H9 (cell line): ENCODE measurements at regions not wholly inside any gene's neighbourhood (a gene's known extent, or its start where the extent isn't known, plus 50 kb on each side); places are given as distances from the start of the nearest gene placed in this dataset.

Source experiments
- DNase-seq: peaks from one replicate; pipeline ENCODE4 v3.0.0-alpha.2; 2017
- H2AFZ ChIP-seq: one replicate; pipeline ENCODE4 v1.6.1; 2013; ENCODE audit warnings: mild to moderate bottlenecking, low read length, control low read depth, moderate library complexity
- H2AK5ac ChIP-seq: 2 replicates; pipeline ENCODE4 v1.6.1; 2013; ENCODE audit warnings: low read length, control low read depth, mixed read lengths; ENCODE audit not compliant: insufficient read length
- H2BK120ac ChIP-seq: one replicate; pipeline ENCODE4 v1.6.1; 2013; ENCODE audit warnings: low read depth, mild to moderate bottlenecking, low read length, control low read depth, inconsistent platforms; ENCODE audit not compliant: poor library complexity, severe bottlenecking
- H2BK12ac ChIP-seq: 2 replicates; pipeline ENCODE4 v1.6.1; 2013; ENCODE audit warnings: low read length, control low read depth, mixed read lengths, low read depth; ENCODE audit not compliant: insufficient read length
- H2BK15ac ChIP-seq: 2 replicates; pipeline ENCODE4 v1.6.1; 2013; ENCODE audit warnings: low read depth, low read length, control low read depth
- H2BK20ac ChIP-seq: one replicate; pipeline ENCODE4 v1.6.1; 2013; ENCODE audit warnings: low read depth, mild to moderate bottlenecking, low read length, control low read depth, inconsistent platforms; ENCODE audit not compliant: poor library complexity, severe bottlenecking
- H2BK5ac ChIP-seq: 2 replicates; pipeline ENCODE4 v1.6.1; 2013; ENCODE audit warnings: low read length, control low read depth, mixed read lengths; ENCODE audit not compliant: insufficient read length
- H3K14ac ChIP-seq: 2 replicates; pipeline ENCODE4 v1.6.1; 2013; ENCODE audit warnings: low read length, control low read depth; ENCODE audit not compliant: insufficient read depth
- H3K18ac ChIP-seq: 2 replicates; pipeline ENCODE4 v1.6.1; 2013; ENCODE audit warnings: low read depth, mild to moderate bottlenecking, mixed read lengths, low read length, control low read depth; ENCODE audit not compliant: insufficient read length
- H3K23ac ChIP-seq: 2 replicates; pipeline ENCODE4 v1.6.1; 2013; ENCODE audit warnings: low read length, control low read depth, mixed read lengths, low read depth; ENCODE audit not compliant: insufficient read length
- H3K23me2 ChIP-seq: 2 replicates; pipeline ENCODE4 v1.6.1; 2013; ENCODE audit warnings: low read depth, mild to moderate bottlenecking, mixed read lengths, low read length, control low read depth; ENCODE audit not compliant: insufficient read length, poor library complexity, severe bottlenecking
- H3K27ac ChIP-seq: 2 replicates; pipeline ENCODE4 v1.5.1; 2013; ENCODE audit warnings: low read length, control low read depth, mixed read lengths, low read depth; ENCODE audit not compliant: insufficient read length
- H3K27me3 ChIP-seq: 2 replicates; pipeline ENCODE4 v1.6.1; 2013; ENCODE audit warnings: low read length, control low read depth, inconsistent platforms; ENCODE audit not compliant: insufficient read depth
- H3K4ac ChIP-seq: 2 replicates; pipeline ENCODE4 v1.6.1; 2013; ENCODE audit warnings: low read depth, mild to moderate bottlenecking, control low read depth, inconsistent platforms, low read length, moderate library complexity
- H3K4me1 ChIP-seq: 2 replicates; pipeline ENCODE4 v1.6.1; 2013; ENCODE audit warnings: low read length, control low read depth, inconsistent platforms; ENCODE audit not compliant: insufficient read depth
- H3K4me2 ChIP-seq: 2 replicates; pipeline ENCODE4 v1.6.1; 2013; ENCODE audit warnings: low read length, control low read depth, mixed read lengths; ENCODE audit not compliant: insufficient read length, insufficient read depth
- H3K56ac ChIP-seq: 2 replicates; pipeline ENCODE4 v1.6.1; 2013; ENCODE audit warnings: low read depth, mild to moderate bottlenecking, mixed read lengths, low read length, control low read depth; ENCODE audit not compliant: insufficient read length
- H3K79me1 ChIP-seq: 2 replicates; pipeline ENCODE4 v1.6.1; 2013; ENCODE audit warnings: low read depth, mild to moderate bottlenecking, moderate library complexity, low read length, control low read depth, inconsistent platforms; ENCODE audit not compliant: insufficient read depth, poor library complexity, severe bottlenecking
- H3K79me2 ChIP-seq: 2 replicates; pipeline ENCODE4 v1.6.1; 2013; ENCODE audit warnings: low read length, control low read depth, inconsistent platforms; ENCODE audit not compliant: insufficient read depth
- H3K9ac ChIP-seq: 2 replicates; pipeline ENCODE4 v1.6.1; 2013; ENCODE audit warnings: low read length, control low read depth, mixed read lengths; ENCODE audit not compliant: insufficient read length; ENCODE audit errors: extremely low read depth
- H3K9me3 ChIP-seq: one replicate; pipeline ENCODE4 v1.6.1; 2013; ENCODE audit warnings: low read depth, low read length, inconsistent platforms; ENCODE audit not compliant: control insufficient read depth
- H3T11ph ChIP-seq: one replicate; pipeline ENCODE4 v1.6.1; 2013; ENCODE audit warnings: mild to moderate bottlenecking, low read length, control low read depth, inconsistent platforms
- H4K20me1 ChIP-seq: one replicate; pipeline ENCODE4 v1.6.1; 2013; ENCODE audit not compliant: control insufficient read depth, insufficient read length, insufficient read depth
- H4K5ac ChIP-seq: 2 replicates; pipeline ENCODE4 v1.6.1; 2013; ENCODE audit warnings: low read depth, mild to moderate bottlenecking, mixed read lengths, low read length, control low read depth; ENCODE audit not compliant: insufficient read length
- H4K8ac ChIP-seq: replicated peaks from 2 replicates; pipeline ENCODE4 v1.6.1; 2013; ENCODE audit warnings: low read length, control low read depth, mixed read lengths, low read depth; ENCODE audit not compliant: insufficient read length
- H4K91ac ChIP-seq: 2 replicates; pipeline ENCODE4 v1.6.1; 2013; ENCODE audit warnings: low read depth, mild to moderate bottlenecking, moderate library complexity, mixed read lengths, low read length, control low read depth; ENCODE audit not compliant: insufficient read length
- H3K27ac Mint-ChIP-seq, 3 experiments: 2 replicates in 2 of 3; 3 replicates in 1 of 3; pipeline ENCODE4 v1.8.0; 2020 to 2021; ENCODE audit warnings: mixed read lengths in 3 of 3, mild to moderate bottlenecking in 1 of 3, moderate library complexity in 1 of 3
- H3K27me3 Mint-ChIP-seq: 2 replicates; pipeline ENCODE4 v1.8.0; 2021; ENCODE audit warnings: low read depth, mild to moderate bottlenecking, moderate library complexity, mixed read lengths
- H3K36me3 Mint-ChIP-seq, 3 experiments: 2 replicates in 2 of 3; 3 replicates in 1 of 3; pipeline ENCODE4 v1.8.0; 2020 to 2021; ENCODE audit warnings: low read depth in 3 of 3, mixed read lengths in 3 of 3; ENCODE audit not compliant: insufficient read depth in 1 of 3
- H3K4me1 Mint-ChIP-seq, 2 experiments: 2 replicates each; pipeline ENCODE4 v1.8.0; 2020; ENCODE audit warnings: mixed read lengths in 2 of 2
- H3K4me3 Mint-ChIP-seq, 2 experiments: 2 replicates in 1 of 2; 3 replicates in 1 of 2; pipeline ENCODE4 v1.8.0; 2020 to 2021; ENCODE audit warnings: mild to moderate bottlenecking in 2 of 2, mixed read lengths in 2 of 2, moderate library complexity in 1 of 2
- H3K9me3 Mint-ChIP-seq, 2 experiments: 2 replicates in 1 of 2; 3 replicates in 1 of 2; pipeline ENCODE4 v1.8.0; 2020; ENCODE audit warnings: mild to moderate bottlenecking in 2 of 2, mixed read lengths in 2 of 2, moderate library complexity in 1 of 2
- CTCF ChIP-seq: fragments of 200-600 bp; sonication (generic); conservative IDR thresholded peaks from 3 replicates; pipeline ENCODE4 v1.8.0; 2021; ENCODE audit warnings: antibody characterized with exemption, mild to moderate bottlenecking
- WGBS: extraction: QIAGEN DNeasy Blood & Tissue Kit; methylation state at CpG from one replicate; pipeline ENCODE4 v1.1.7; 2013; ENCODE audit warnings: missing lambda C conversion rate, low lambda C conversion rate, mixed read lengths; ENCODE audit not compliant: insufficient read length; ENCODE audit errors: extremely low coverage; 5-methylcytosine and 5-hydroxymethylcytosine counted together

- Histone ChIP-seq H2AFZ (peak overlapping the region; percentile 27), H3K18ac (no peak overlapping the region), H3K4ac (no peak overlapping the region), H2BK12ac (no peak overlapping the region), H3K56ac (no peak overlapping the region), H2BK5ac (no peak overlapping the region), H2BK120ac (no peak overlapping the region), H3T11ph (no peak overlapping the region), H4K5ac (no peak overlapping the region), H3K9ac (no peak overlapping the region), H3K23ac (no peak overlapping the region), H3K9me3 (no peaks in the 10 kb centered on the region), H2BK20ac (no peak overlapping the region), H3K4me2 (no peak overlapping the region), H3K27ac (no peak overlapping the region), H3K14ac (no peak overlapping the region), H4K8ac (no peak overlapping the region), H3K79me1 (no peaks in the 10 kb centered on the region), H4K20me1 (no peaks in the 10 kb centered on the region), H2BK15ac (no peak overlapping the region), H4K91ac (no peak overlapping the region), H3K27me3 (no peaks in the 10 kb centered on the region), H3K23me2 (no peaks in the 10 kb centered on the region), H3K79me2 (no peaks in the 10 kb centered on the region), H2AK5ac (no peak overlapping the region), H3K4me1 (peaks cover 3% of the 10 kb centered on the region; the same call in 1 of the 2 replicates)
- TF ChIP-seq CTCF: no peak
- no CpG with 5 or more reads among the region's 5 CpGs for WGBS
- H3K4me3 Mint-ChIP-seq: no peak overlapping the region
- peaks cover 4 to 25% (median 5%) of the 10 kb centered on the region in 3 experiments; a peak in 5 of 7 replicates for H3K36me3 Mint-ChIP-seq
- peak overlapping the region in 1 of 3 experiments; percentile 37; a peak in 2 of 7 replicates for H3K27ac Mint-ChIP-seq
- peaks cover 19 to 24% of the 10 kb centered on the region in 2 experiments for H3K9me3 Mint-ChIP-seq
- H3K27me3 Mint-ChIP-seq: no peaks in the 10 kb centered on the region; the same call in 1 of the 2 replicates
- no peak for DNase-seq
- H3K4me1 Mint-ChIP-seq: peaks cover 16 to 19% of the 10 kb centered on the region in 2 experiments
These were observed 53.1 kb upstream of the CYSLTR2 start for GRCh38 chr13:48600374-48601364.
